ENCODE measurements at regions not wholly inside any gene's neighbourhood (a gene's known extent, or its start where the extent isn't known, plus 50 kb on each side); places are given as distances from the start of the nearest gene placed in this dataset.

DNA sequence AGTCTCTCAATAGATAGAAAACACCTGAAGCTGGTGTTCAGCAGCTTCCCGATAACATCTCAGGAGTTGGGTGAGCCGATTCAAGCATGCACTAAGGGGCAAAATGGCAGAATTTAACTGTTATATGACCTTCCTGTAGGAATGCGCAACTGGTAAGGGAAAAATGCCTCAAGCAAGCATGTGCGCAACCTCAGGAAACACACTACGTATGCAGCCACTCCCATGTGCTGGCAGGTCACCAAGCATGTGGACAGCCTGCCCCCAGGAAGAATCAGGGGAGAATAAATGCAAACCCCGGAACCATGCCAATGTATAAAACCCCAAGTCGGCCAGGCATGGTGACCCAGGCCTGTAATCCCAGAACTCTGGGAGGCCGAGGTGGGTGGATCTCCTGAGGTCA lies 645.6 kb downstream of the NYAP2 start:
- TF ChIP-seq, protein P1, sequence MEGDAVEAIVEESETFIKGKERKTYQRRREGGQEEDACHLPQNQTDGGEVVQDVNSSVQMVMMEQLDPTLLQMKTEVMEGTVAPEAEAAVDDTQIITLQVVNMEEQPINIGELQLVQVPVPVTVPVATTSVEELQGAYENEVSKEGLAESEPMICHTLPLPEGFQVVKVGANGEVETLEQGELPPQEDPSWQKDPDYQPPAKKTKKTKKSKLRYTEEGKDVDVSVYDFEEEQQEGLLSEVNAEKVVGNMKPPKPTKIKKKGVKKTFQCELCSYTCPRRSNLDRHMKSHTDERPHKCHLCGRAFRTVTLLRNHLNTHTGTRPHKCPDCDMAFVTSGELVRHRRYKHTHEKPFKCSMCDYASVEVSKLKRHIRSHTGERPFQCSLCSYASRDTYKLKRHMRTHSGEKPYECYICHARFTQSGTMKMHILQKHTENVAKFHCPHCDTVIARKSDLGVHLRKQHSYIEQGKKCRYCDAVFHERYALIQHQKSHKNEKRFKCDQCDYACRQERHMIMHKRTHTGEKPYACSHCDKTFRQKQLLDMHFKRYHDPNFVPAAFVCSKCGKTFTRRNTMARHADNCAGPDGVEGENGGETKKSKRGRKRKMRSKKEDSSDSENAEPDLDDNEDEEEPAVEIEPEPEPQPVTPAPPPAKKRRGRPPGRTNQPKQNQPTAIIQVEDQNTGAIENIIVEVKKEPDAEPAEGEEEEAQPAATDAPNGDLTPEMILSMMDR (IDR thresholded peaks at IDR 0.05; ENCODE audit: unreplicated experiment) = no peak
- Mint-ChIP-seq H3K4me3 (ENCODE audit: low read depth, unreplicated experiment) (no peak overlapping the region), H3K27ac (ENCODE audit: unreplicated experiment) (no peak overlapping the region), H3K9me3 (ENCODE audit: low read depth, unreplicated experiment) (no peaks in the 10 kb centered on the region), H3K36me3 (ENCODE audit: insufficient read depth, unreplicated experiment) (no peaks in the 10 kb centered on the region), H3K27me3 (ENCODE audit: unreplicated experiment) (no peaks in the 10 kb centered on the region), H3K4me1 (ENCODE audit: low read depth, unreplicated experiment) (peaks cover 9% of the 10 kb centered on the region)
- DNase-seq = no peak
- BruUV-seq (replicated peaks) = no TSS peak
- CTCF ChIA-PET = no interaction called here
- intact Hi-C loops (cut with micrococcal nuclease; ENCODE audit: unreplicated experiment) = loop anchor here (10.0 kb wide), 1 partner anchor 200 kb away; no protein-coding TSS in a partner anchor

DNA sequence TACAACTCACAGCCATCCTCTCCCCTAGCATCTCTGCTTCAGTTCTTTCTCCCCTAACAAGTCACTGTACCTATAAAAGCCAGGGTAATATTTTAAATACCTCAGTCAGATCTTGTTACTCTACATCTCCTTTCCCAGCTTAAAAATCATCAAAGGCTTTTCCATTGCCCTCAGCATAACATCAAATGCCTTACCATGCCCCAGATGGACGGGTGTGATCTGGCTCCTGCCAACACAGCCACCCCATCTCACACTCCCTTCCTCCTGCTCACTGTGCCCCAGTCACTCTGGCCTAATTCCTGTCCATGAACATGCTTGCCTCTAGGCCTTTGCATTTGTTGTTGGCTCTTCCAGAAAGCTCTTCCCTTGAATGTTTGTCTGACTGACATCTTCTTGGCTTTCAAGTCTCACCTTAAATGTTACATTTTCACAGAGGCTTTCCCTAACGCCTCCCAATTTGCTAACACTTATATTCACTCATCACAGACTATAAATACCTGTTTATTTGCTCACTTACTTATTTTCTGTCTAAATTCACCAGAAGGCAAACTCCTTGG lies 640.9 kb downstream of the NYAP2 start:
- no TSS peak for BruUV-seq (replicated peaks)
- H3K4me3 Mint-ChIP-seq (ENCODE audit: low read depth, unreplicated experiment) = no peak overlapping the region
- H3K9me3 Mint-ChIP-seq (ENCODE audit: low read depth, unreplicated experiment) = peaks cover 2% of the 10 kb centered on the region
- intact Hi-C loops (cut with micrococcal nuclease; ENCODE audit: unreplicated experiment) = loop anchor here (5.0 to 10.0 kb wide), 2 partner anchors 204 to 437 kb away; no protein-coding TSS in a partner anchor
- H3K27ac Mint-ChIP-seq (ENCODE audit: unreplicated experiment) = no peak overlapping the region
- TF ChIP-seq, protein P1 (IDR thresholded peaks at IDR 0.05; ENCODE audit: unreplicated experiment) = no peak
- CTCF ChIA-PET = no interaction called here
- no peaks in the 10 kb centered on the region for H3K27me3 Mint-ChIP-seq (ENCODE audit: unreplicated experiment)
- H3K36me3 Mint-ChIP-seq (ENCODE audit: insufficient read depth, unreplicated experiment) = no peaks in the 10 kb centered on the region
- peaks cover 9% of the 10 kb centered on the region for H3K4me1 Mint-ChIP-seq (ENCODE audit: low read depth, unreplicated experiment)
- DNase-seq = no peak

DNA sequence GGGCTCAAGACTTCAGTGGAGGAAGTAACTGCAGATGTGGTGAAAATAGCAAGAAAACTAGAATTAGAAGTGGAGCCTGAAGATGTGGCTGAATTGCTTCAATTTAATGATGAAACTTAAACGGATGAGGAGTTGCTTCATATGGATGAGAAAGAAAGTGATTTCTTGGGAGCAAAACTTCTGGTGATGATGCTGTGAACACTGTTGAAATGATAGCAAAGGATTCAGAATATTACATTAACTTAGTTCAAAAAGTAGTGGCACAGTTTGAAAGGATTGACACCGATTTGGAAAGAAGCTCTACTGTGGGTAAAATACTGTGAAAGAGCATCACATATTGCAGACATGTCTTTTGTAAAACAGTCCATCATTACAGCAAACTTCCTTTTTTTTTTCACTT lies 638.0 kb downstream of the NYAP2 start:
- intact Hi-C loops (cut with micrococcal nuclease; ENCODE audit: unreplicated experiment) = no loop called here
- no TSS peak for BruUV-seq (replicated peaks)
- CTCF ChIA-PET = no interaction called here
- no peak for DNase-seq
- H3K27me3 Mint-ChIP-seq (ENCODE audit: unreplicated experiment) = no peaks in the 10 kb centered on the region
- peaks cover 17% of the 10 kb centered on the region for H3K4me1 Mint-ChIP-seq (ENCODE audit: low read depth, unreplicated experiment)
- no peak overlapping the region for H3K4me3 Mint-ChIP-seq (ENCODE audit: low read depth, unreplicated experiment)
- peaks cover 6% of the 10 kb centered on the region for H3K9me3 Mint-ChIP-seq (ENCODE audit: low read depth, unreplicated experiment)
- TF ChIP-seq, protein P1 (IDR thresholded peaks at IDR 0.05; ENCODE audit: unreplicated experiment) = no peak
- H3K27ac Mint-ChIP-seq (ENCODE audit: unreplicated experiment) = no peak overlapping the region
- H3K36me3 Mint-ChIP-seq (ENCODE audit: insufficient read depth, unreplicated experiment) = no peaks in the 10 kb centered on the region

DNA sequence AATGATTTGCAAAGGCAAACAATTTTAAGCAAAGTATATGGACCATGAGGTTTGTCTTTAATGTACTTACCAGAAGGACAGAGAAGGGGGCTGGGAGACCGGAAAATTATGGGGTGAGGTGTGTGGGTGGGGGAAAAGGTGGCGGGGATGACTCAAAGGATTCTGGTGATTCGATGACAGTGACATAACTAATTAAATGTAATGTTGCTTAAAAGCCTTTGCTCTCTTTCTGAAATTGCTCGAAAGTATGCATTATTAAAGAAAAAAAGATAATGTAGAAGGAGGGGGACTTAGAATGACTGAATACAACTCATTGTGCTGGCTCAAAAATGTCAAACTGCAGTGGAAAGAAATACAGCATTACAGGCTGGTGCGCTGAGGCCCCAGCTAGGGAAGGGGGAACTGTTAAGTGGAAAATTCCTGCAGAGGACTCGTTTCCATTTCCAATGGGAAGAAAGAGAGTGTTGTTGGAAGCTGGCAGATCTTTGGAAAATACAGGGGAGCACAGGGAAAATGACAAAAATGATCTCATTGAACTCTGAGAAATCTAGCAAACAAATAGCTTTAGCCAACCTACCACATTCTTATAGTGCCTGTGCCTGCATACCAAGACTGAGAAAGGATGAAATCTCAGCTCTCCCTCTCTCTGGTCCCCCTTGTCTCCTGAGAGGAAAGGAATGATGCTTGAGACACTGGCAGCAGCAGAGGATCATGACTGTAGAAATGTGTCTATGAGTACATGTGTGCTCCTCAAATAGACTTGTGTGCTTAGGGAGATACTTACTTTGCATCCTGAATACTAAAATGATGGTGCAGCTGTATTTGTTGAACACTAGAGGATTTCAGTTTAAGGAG lies 632.4 kb downstream of the NYAP2 start:
- CTCF ChIA-PET = interaction anchor here (1.5 kb wide), 1 partner anchor 83 kb away, joined by 6 read pairs; no protein-coding TSS in a partner anchor

More for the DNA sequence above, 632.4 kb downstream of the NYAP2 start:
- Mint-ChIP-seq H3K27me3 (ENCODE audit: unreplicated experiment) (no peaks in the 10 kb centered on the region), H3K4me3 (ENCODE audit: low read depth, unreplicated experiment) (peak overlapping the region; percentile 71), H3K27ac (ENCODE audit: unreplicated experiment) (no peak overlapping the region), H3K9me3 (ENCODE audit: low read depth, unreplicated experiment) (peaks cover 3% of the 10 kb centered on the region), H3K36me3 (ENCODE audit: insufficient read depth, unreplicated experiment) (peaks cover 9% of the 10 kb centered on the region), H3K4me1 (ENCODE audit: low read depth, unreplicated experiment) (peaks cover 28% of the 10 kb centered on the region)
- TF ChIP-seq, protein P1 (IDR thresholded peaks at IDR 0.05; ENCODE audit: unreplicated experiment) = no peak
- intact Hi-C loops (cut with micrococcal nuclease; ENCODE audit: unreplicated experiment) = no loop called here
- DNase-seq = no peak
- no TSS peak for BruUV-seq (replicated peaks)

Measured in Calu3 (cell line).